HL-60 (cell line): ENCODE measurements at regions not wholly inside any gene's neighbourhood (a gene's known extent, or its start where the extent isn't known, plus 50 kb on each side); places are given as distances from the start of the nearest gene placed in this dataset.

ENCODE experiments used
- TF ChIP-seq, protein P1 (sequence below): IDR thresholded peaks from one replicate; pipeline ENCODE4 v1.5.1; 2011; ENCODE audit warnings: low read length, control low read depth, inconsistent platforms; ENCODE audit not compliant: insufficient read depth
- TF ChIP-seq, protein P2 (sequence below): IDR thresholded peaks from 2 replicates; pipeline ENCODE4 v1.6.1; 2012; ENCODE audit warnings: low read depth; ENCODE audit not compliant: insufficient replicate concordance

DNA sequence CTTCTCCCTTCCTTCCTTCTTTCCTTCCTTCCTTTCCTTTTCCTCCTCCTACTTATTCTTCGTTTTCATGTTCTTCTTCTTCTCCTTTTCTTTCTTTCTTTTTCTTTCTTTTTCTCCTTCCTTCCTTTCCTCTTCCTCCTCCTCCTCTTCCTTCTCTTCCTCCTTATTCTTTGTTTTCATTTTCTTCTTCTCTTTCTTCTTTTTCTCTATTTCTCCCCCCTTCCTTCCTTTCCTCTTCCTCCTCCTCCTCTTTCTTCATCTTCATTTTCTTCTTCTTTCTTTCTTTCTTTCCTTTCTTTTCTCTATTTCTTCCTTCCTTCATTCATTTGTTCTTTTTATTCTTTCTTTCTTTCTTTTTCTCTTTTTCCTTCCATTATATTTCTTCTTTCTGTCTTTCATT lies 671.6 kb downstream of the IQCM start:
- TF ChIP-seq, protein P1, sequence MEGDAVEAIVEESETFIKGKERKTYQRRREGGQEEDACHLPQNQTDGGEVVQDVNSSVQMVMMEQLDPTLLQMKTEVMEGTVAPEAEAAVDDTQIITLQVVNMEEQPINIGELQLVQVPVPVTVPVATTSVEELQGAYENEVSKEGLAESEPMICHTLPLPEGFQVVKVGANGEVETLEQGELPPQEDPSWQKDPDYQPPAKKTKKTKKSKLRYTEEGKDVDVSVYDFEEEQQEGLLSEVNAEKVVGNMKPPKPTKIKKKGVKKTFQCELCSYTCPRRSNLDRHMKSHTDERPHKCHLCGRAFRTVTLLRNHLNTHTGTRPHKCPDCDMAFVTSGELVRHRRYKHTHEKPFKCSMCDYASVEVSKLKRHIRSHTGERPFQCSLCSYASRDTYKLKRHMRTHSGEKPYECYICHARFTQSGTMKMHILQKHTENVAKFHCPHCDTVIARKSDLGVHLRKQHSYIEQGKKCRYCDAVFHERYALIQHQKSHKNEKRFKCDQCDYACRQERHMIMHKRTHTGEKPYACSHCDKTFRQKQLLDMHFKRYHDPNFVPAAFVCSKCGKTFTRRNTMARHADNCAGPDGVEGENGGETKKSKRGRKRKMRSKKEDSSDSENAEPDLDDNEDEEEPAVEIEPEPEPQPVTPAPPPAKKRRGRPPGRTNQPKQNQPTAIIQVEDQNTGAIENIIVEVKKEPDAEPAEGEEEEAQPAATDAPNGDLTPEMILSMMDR = no peak
- TF ChIP-seq, protein P2, sequence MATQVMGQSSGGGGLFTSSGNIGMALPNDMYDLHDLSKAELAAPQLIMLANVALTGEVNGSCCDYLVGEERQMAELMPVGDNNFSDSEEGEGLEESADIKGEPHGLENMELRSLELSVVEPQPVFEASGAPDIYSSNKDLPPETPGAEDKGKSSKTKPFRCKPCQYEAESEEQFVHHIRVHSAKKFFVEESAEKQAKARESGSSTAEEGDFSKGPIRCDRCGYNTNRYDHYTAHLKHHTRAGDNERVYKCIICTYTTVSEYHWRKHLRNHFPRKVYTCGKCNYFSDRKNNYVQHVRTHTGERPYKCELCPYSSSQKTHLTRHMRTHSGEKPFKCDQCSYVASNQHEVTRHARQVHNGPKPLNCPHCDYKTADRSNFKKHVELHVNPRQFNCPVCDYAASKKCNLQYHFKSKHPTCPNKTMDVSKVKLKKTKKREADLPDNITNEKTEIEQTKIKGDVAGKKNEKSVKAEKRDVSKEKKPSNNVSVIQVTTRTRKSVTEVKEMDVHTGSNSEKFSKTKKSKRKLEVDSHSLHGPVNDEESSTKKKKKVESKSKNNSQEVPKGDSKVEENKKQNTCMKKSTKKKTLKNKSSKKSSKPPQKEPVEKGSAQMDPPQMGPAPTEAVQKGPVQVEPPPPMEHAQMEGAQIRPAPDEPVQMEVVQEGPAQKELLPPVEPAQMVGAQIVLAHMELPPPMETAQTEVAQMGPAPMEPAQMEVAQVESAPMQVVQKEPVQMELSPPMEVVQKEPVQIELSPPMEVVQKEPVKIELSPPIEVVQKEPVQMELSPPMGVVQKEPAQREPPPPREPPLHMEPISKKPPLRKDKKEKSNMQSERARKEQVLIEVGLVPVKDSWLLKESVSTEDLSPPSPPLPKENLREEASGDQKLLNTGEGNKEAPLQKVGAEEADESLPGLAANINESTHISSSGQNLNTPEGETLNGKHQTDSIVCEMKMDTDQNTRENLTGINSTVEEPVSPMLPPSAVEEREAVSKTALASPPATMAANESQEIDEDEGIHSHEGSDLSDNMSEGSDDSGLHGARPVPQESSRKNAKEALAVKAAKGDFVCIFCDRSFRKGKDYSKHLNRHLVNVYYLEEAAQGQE = no peak
